Left lung (tissue), 4 donors: ENCODE measurements at regions not wholly inside any gene's neighbourhood (a gene's known extent, or its start where the extent isn't known, plus 50 kb on each side); places are given as distances from the start of the nearest gene placed in this dataset.

ENCODE experiments used
- ATAC-seq: fragments of 200-7000 bp; cut with Tn5 transposase; one replicate; pipeline ENCODE4 v1.9.1; 2020; ENCODE audit warnings: moderate library complexity
- DNase-seq, 4 donors: peaks; one replicate each; pipeline ENCODE4 v3.0.0-alpha.2; 2013 to 2020
- H3K27ac ChIP-seq, 2 donors: fragments of 200-600 bp; sonication (generic) in 1 of 2; one replicate each; pipeline versions ENCODE4 v1.5.0 to v1.8.0; 2020 to 2021
- H3K27me3 ChIP-seq, 2 donors: fragments of 200-600 bp; sonication (generic) in 1 of 2; one replicate each; pipeline versions ENCODE4 v1.5.0 to v1.8.0; 2020 to 2021
- H3K36me3 ChIP-seq, 2 donors: fragments of 200-600 bp; sonication (generic) in 1 of 2; one replicate each; pipeline versions ENCODE4 v1.5.0 to v1.8.0; 2020 to 2021
- H3K4me1 ChIP-seq, 2 donors: fragments of 200-600 bp; one replicate each; pipeline ENCODE4 v1.8.0; 2021
- H3K4me3 ChIP-seq, 2 donors: fragments of 200-600 bp; sonication (generic) in 1 of 2; one replicate each; pipeline versions ENCODE4 v1.5.0 to v1.8.0; 2020 to 2021; ENCODE audit warnings: mild to moderate bottlenecking in 1 of 2
- H3K9me3 ChIP-seq, 2 donors: fragments of 200-600 bp; sonication (generic) in 1 of 2; one replicate each; pipeline versions ENCODE4 v1.5.0 to v1.8.0; 2020 to 2021
- CTCF ChIP-seq, 2 donors: fragments of 200-600 bp; sonication (generic) in 1 of 2; IDR thresholded peaks; one replicate each; pipeline versions ENCODE4 v1.5.0 to v1.8.0; 2021; ENCODE audit warnings: antibody characterized with exemption in 2 of 2
- intact Hi-C, 2 donors: fragments of 100-400 bp; cut with DNase I; formaldehyde crosslinking; loops; one replicate each; pipeline versions ENCODE4 v1.11.2 to v1.14.2; 2022
- donor health status: DM: no; HTN: yes; CAD: no.
- donor health status: DM: no; HTN: no; CAD: no.

- no peak for TF ChIP-seq CTCF (IDR thresholded peaks at IDR 0.05)
- Histone ChIP-seq H3K9me3 (no peaks in the 10 kb centered on the region), H3K27ac (no peak overlapping the region), H3K4me1 (no peaks in the 10 kb centered on the region), H3K4me3 (no peak overlapping the region), H3K27me3 (no peaks in the 10 kb centered on the region), H3K36me3 (no peaks in the 10 kb centered on the region)
- intact Hi-C loops: no loop called here
- DNase-seq (no peak), ATAC-seq (no peak)
These were observed 484.7 kb upstream of the ARRDC3 start for GRCh38 chr5:91867799-91868198.

- no peak for TF ChIP-seq CTCF (IDR thresholded peaks at IDR 0.05)
- Histone ChIP-seq H3K36me3 (no peaks in the 10 kb centered on the region), H3K9me3 (peaks cover 0 to 8% of the 10 kb centered on the region in 2 donors), H3K27me3 (no peaks in the 10 kb centered on the region), H3K27ac (no peak overlapping the region), H3K4me1 (no peaks in the 10 kb centered on the region), H3K4me3 (no peak overlapping the region)
- no peak for DNase-seq
- intact Hi-C loops: no loop called here
- no peak for ATAC-seq
These were observed 482.8 kb upstream of the ARRDC3 start for GRCh38 chr5:91865915-91866314.

- no peak for TF ChIP-seq CTCF (IDR thresholded peaks at IDR 0.05)
- Histone ChIP-seq H3K4me1 (no peaks in the 10 kb centered on the region), H3K27me3 (no peaks in the 10 kb centered on the region), H3K36me3 (no peaks in the 10 kb centered on the region), H3K27ac (no peak overlapping the region), H3K9me3 (peaks cover 0 to 9% of the 10 kb centered on the region in 2 donors), H3K4me3 (no peak overlapping the region)
- intact Hi-C loops: no loop called here
- no peak for ATAC-seq
- peak in 1 of 4 donors; percentile 19 for DNase-seq
These were observed 481.8 kb upstream of the ARRDC3 start for GRCh38 chr5:91864962-91865361.

GRCh38 chr5:91851670-91852069 lies 468.6 kb upstream of the ARRDC3 start:
- TF ChIP-seq CTCF (IDR thresholded peaks at IDR 0.05): no peak
- Histone ChIP-seq H3K4me1 (no peaks in the 10 kb centered on the region), H3K27ac (no peak overlapping the region), H3K36me3 (no peaks in the 10 kb centered on the region), H3K27me3 (no peaks in the 10 kb centered on the region), H3K9me3 (no peaks in the 10 kb centered on the region), H3K4me3 (no peak overlapping the region)
- no peak for DNase-seq
- intact Hi-C loops: no loop called here
- no peak for ATAC-seq

GRCh38 chr5:91850031-91850430 lies 466.9 kb upstream of the ARRDC3 start:
- ATAC-seq (no peak), DNase-seq (no peak)
- H3K4me3 ChIP-seq: no peak overlapping the region
- no peaks in the 10 kb centered on the region for H3K9me3 ChIP-seq
- no peak for TF ChIP-seq CTCF (IDR thresholded peaks at IDR 0.05)
- H3K36me3 ChIP-seq: no peaks in the 10 kb centered on the region
- H3K4me1 ChIP-seq: no peaks in the 10 kb centered on the region
- no peaks in the 10 kb centered on the region for H3K27me3 ChIP-seq
- intact Hi-C loops: no loop called here
- H3K27ac ChIP-seq: no peak overlapping the region
